ENCODE measurements at regions not wholly inside any gene's neighbourhood (a gene's known extent, or its start where the extent isn't known, plus 50 kb on each side); places are given as distances from the start of the nearest gene placed in this dataset.
A peak's percentile ranks its signal among the peaks of the same experiment; 100 is the strongest.

DNA sequence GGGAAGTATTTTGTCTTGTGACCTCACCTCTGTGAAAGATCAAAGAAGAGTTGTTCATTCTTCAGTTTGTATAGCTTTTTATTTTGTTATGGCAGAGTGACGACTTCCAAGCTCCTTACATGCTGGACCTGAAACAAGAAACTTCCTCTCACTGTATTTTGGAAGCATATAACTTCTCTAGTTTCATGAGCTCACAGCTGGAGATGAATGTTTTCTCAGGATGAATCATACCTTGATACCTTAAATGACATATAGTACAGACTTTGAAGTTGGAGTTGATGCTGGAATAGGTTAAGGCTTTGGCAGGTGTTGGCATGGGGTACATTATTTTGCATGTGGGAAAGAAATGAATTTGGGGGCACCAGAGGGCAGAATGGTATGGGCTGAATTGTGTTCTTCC is 112.5 kb downstream of the SLC25A46 start:
- Histone ChIP-seq H3K9me3 (ENCODE audit: severe bottlenecking) (no peaks in the 10 kb centered on the region), H3K4me1 (ENCODE audit: insufficient read depth, poor library complexity, severe bottlenecking) (peaks cover 19% of the 10 kb centered on the region), H3K27ac (ENCODE audit: poor library complexity, severe bottlenecking) (no peak overlapping the region), H3K27me3 (ENCODE audit: insufficient read depth, poor library complexity, severe bottlenecking) (no peaks in the 10 kb centered on the region), H3K4me3 (ENCODE audit: severe bottlenecking) (no peak overlapping the region), H3K36me3 (ENCODE audit: low read depth) (no peaks in the 10 kb centered on the region)
- no peak for DNase-seq (ENCODE audit: low spot score)
- peak; percentile 60 for ATAC-seq (ENCODE audit: low read depth)
- TF ChIP-seq, protein P1, sequence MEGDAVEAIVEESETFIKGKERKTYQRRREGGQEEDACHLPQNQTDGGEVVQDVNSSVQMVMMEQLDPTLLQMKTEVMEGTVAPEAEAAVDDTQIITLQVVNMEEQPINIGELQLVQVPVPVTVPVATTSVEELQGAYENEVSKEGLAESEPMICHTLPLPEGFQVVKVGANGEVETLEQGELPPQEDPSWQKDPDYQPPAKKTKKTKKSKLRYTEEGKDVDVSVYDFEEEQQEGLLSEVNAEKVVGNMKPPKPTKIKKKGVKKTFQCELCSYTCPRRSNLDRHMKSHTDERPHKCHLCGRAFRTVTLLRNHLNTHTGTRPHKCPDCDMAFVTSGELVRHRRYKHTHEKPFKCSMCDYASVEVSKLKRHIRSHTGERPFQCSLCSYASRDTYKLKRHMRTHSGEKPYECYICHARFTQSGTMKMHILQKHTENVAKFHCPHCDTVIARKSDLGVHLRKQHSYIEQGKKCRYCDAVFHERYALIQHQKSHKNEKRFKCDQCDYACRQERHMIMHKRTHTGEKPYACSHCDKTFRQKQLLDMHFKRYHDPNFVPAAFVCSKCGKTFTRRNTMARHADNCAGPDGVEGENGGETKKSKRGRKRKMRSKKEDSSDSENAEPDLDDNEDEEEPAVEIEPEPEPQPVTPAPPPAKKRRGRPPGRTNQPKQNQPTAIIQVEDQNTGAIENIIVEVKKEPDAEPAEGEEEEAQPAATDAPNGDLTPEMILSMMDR (IDR thresholded peaks at IDR 0.05; ENCODE audit: poor library complexity, severe bottlenecking): no peak

DNA sequence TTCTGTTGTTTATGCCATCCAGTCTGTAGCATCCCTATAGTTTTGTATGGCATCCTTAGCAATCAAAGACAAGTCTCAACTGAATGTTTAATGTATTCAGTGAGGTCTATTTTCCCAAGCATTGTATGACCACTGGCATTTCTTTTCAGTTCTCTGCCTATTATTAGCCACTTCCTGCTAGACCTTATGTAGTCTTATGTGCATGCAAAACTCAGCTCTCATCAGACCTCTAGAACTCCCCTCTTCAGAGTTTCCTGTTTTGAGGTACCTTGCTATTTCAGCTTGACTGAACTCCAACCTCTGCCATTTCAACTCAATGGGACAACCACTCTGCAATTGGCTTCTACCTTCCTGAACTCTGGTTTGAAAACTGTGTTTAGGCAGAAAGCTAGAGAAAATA is 113.2 kb downstream of the SLC25A46 start:
- no peak for DNase-seq (ENCODE audit: low spot score)
- Histone ChIP-seq H3K36me3 (ENCODE audit: low read depth) (no peaks in the 10 kb centered on the region), H3K4me3 (ENCODE audit: severe bottlenecking) (no peak overlapping the region), H3K4me1 (ENCODE audit: insufficient read depth, poor library complexity, severe bottlenecking) (peaks cover 19% of the 10 kb centered on the region), H3K9me3 (ENCODE audit: severe bottlenecking) (no peaks in the 10 kb centered on the region), H3K27ac (ENCODE audit: poor library complexity, severe bottlenecking) (no peak overlapping the region), H3K27me3 (ENCODE audit: insufficient read depth, poor library complexity, severe bottlenecking) (no peaks in the 10 kb centered on the region)
- TF ChIP-seq, protein P1 (IDR thresholded peaks at IDR 0.05; ENCODE audit: poor library complexity, severe bottlenecking): no peak
- ATAC-seq (ENCODE audit: low read depth): no peak

DNA sequence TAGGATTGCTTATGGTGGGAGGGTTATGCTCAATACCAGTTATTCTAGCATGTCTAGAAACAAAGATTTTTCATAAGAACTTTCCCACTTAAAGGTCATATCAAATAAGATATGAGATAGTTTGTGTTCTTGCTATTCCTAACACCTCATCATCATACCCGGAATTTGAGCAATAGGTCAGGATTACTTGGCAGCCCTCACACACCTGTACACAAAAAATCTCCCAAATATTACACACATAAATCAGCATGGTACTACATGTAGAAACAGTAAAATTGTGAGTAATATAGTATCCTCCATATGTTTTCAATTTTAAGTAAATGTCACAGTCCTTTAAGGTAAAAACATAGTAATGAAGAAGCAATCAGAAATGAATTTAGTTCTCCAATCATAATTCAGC is 113.7 kb downstream of the SLC25A46 start:
- no peak for ATAC-seq (ENCODE audit: low read depth)
- H3K4me1 ChIP-seq (ENCODE audit: insufficient read depth, poor library complexity, severe bottlenecking): peaks cover 19% of the 10 kb centered on the region
- TF ChIP-seq, protein P1 (IDR thresholded peaks at IDR 0.05; ENCODE audit: poor library complexity, severe bottlenecking): no peak
- no peak for DNase-seq (ENCODE audit: low spot score)
- H3K36me3 ChIP-seq (ENCODE audit: low read depth): no peaks in the 10 kb centered on the region
- H3K27me3 ChIP-seq (ENCODE audit: insufficient read depth, poor library complexity, severe bottlenecking): no peaks in the 10 kb centered on the region
- H3K9me3 ChIP-seq (ENCODE audit: severe bottlenecking): no peaks in the 10 kb centered on the region
- peak overlapping the region; percentile 50 for H3K27ac ChIP-seq (ENCODE audit: poor library complexity, severe bottlenecking)
- H3K4me3 ChIP-seq (ENCODE audit: severe bottlenecking): no peak overlapping the region

DNA sequence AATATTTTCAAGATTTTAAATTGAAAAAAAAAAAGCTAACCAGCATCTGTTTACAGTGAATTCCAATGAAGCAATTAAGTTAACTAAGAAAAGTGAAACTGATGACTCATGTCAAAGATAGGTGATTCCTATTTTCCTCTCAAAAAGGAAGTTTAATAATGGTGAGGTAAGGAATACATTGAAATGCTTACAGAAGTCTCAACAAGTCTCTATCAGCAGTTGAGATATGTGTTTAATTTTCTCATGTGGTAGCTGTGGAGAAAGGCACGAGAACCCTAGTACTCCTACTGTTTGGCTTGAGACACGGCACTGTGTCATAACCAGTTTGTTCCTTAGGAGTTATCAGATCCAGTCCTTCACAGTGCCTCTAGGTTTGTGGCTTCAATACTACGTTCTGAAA is 114.5 kb downstream of the SLC25A46 start:
- Histone ChIP-seq H3K27me3 (ENCODE audit: insufficient read depth, poor library complexity, severe bottlenecking) (no peaks in the 10 kb centered on the region), H3K4me3 (ENCODE audit: severe bottlenecking) (no peak overlapping the region), H3K9me3 (ENCODE audit: severe bottlenecking) (no peaks in the 10 kb centered on the region), H3K27ac (ENCODE audit: poor library complexity, severe bottlenecking) (peak overlapping the region; percentile 50), H3K36me3 (ENCODE audit: low read depth) (no peaks in the 10 kb centered on the region), H3K4me1 (ENCODE audit: insufficient read depth, poor library complexity, severe bottlenecking) (peaks cover 19% of the 10 kb centered on the region)
- peak; percentile 88 for ATAC-seq (ENCODE audit: low read depth)
- DNase-seq (ENCODE audit: low spot score): no peak
- TF ChIP-seq, protein P1 (IDR thresholded peaks at IDR 0.05; ENCODE audit: poor library complexity, severe bottlenecking): no peak

DNA sequence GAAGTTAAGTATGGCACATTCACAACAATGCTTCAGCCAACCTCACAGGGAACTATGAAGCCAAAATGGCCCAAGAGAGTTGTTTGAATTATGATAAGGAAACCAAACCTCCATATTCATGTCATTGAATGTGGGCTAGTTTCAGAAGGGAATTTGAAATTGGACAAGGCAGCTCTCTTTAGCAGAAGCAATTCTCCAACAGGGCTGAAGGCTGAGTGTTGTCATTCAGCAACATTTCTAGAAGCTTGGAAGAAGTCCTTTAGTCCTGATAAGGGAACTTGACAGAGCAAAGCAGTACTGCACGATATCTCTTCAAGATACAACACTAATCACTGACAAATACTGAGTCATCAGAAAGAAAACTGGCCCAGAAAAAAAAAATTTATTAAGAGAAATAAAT is 115.4 kb downstream of the SLC25A46 start:
- TF ChIP-seq, protein P1 (IDR thresholded peaks at IDR 0.05; ENCODE audit: poor library complexity, severe bottlenecking): no peak
- H3K4me1 ChIP-seq (ENCODE audit: insufficient read depth, poor library complexity, severe bottlenecking): peaks cover 19% of the 10 kb centered on the region
- H3K27me3 ChIP-seq (ENCODE audit: insufficient read depth, poor library complexity, severe bottlenecking): no peaks in the 10 kb centered on the region
- no peak overlapping the region for H3K27ac ChIP-seq (ENCODE audit: poor library complexity, severe bottlenecking)
- no peaks in the 10 kb centered on the region for H3K36me3 ChIP-seq (ENCODE audit: low read depth)
- no peak for DNase-seq (ENCODE audit: low spot score)
- no peaks in the 10 kb centered on the region for H3K9me3 ChIP-seq (ENCODE audit: severe bottlenecking)
- H3K4me3 ChIP-seq (ENCODE audit: severe bottlenecking): no peak overlapping the region
- no peak for ATAC-seq (ENCODE audit: low read depth)
